Caco-2 (cell line): ENCODE measurements at regions not wholly inside any gene's neighbourhood (a gene's known extent, or its start where the extent isn't known, plus 50 kb on each side); places are given as distances from the start of the nearest gene placed in this dataset.

Source experiments
- BruUV-seq: library from RNA; stranded (reverse); fragments of 400-500 nt; replicated peaks from 2 replicates; lab custom pipeline; 2021; lab: Mats Ljungman, UMichigan
- CTCF ChIA-PET: fragments of 300-600 bp; sonication (Branson Sonifier 250); formaldehyde crosslinking; loops from one replicate; lab custom pipeline; 2022; ENCODE audit warnings: antibody characterized with exemption; lab: Charles Lee
- POLR2A ChIA-PET: fragments of 300-600 bp; sonication (Branson Sonifier 250); formaldehyde crosslinking; loops from one replicate; lab custom pipeline; 2022; ENCODE audit warnings: antibody characterized with exemption; lab: Charles Lee
- DNase-seq, 2 experiments: peaks; one replicate each; pipeline versions ENCODE4 v3.0.0 to v3.0.0-alpha.2; 2020 to 2022
- H3K27me3 ChIP-seq: replicated peaks from 2 replicates; pipeline ENCODE4 v1.6.0; 2011; ENCODE audit warnings: low read length; ENCODE audit not compliant: control insufficient read depth, insufficient read depth
- H3K36me3 ChIP-seq: 2 replicates; pipeline ENCODE4 v1.5.1; 2011; ENCODE audit warnings: low read length; ENCODE audit not compliant: control insufficient read depth, insufficient read depth
- H3K4me1 ChIP-seq: fragments of 250-450 bp; sonication (Bioruptor Pico); 2 replicates; pipeline ENCODE4 v1.5.1; 2020; ENCODE audit warnings: mild to moderate bottlenecking
- H3K4me3 ChIP-seq: 2 replicates; pipeline ENCODE4 v1.5.1; 2011; ENCODE audit warnings: low read depth, mild to moderate bottlenecking, control low read depth, low read length
- H3K9me3 ChIP-seq: fragments of 250-450 bp; sonication (Bioruptor Pico); 2 replicates; pipeline ENCODE4 v1.5.1; 2020; ENCODE audit warnings: mild to moderate bottlenecking, moderate library complexity
- H3K27ac Mint-ChIP-seq: one replicate; pipeline ENCODE4 v1.8.0; 2022; ENCODE audit warnings: mixed read lengths; ENCODE audit not compliant: unreplicated experiment
- H3K27me3 Mint-ChIP-seq: one replicate; pipeline ENCODE4 v1.8.0; 2022; ENCODE audit warnings: mixed read lengths; ENCODE audit not compliant: insufficient read depth, unreplicated experiment
- H3K36me3 Mint-ChIP-seq: one replicate; pipeline ENCODE4 v1.8.0; 2022; ENCODE audit warnings: mild to moderate bottlenecking, mixed read lengths; ENCODE audit not compliant: insufficient read depth, unreplicated experiment
- H3K4me1 Mint-ChIP-seq: one replicate; pipeline ENCODE4 v1.8.0; 2022; ENCODE audit warnings: low read depth, mixed read lengths; ENCODE audit not compliant: unreplicated experiment
- H3K4me3 Mint-ChIP-seq: one replicate; pipeline ENCODE4 v1.8.0; 2022; ENCODE audit warnings: mild to moderate bottlenecking, moderate library complexity, mixed read lengths; ENCODE audit not compliant: unreplicated experiment
- H3K9me3 Mint-ChIP-seq: one replicate; pipeline ENCODE4 v1.8.0; 2022; ENCODE audit warnings: mixed read lengths; ENCODE audit not compliant: unreplicated experiment
- CTCF ChIP-seq, 2 experiments: fragments of 200-600 bp in 1 of 2; IDR thresholded peaks; 1 replicate in 1 of 2; 2 replicates in 1 of 2; pipeline versions ENCODE4 v1.5.1 to v1.8.0; 2011 to 2022; ENCODE audit warnings: antibody characterized with exemption in 1 of 2, control low read depth in 1 of 2, inconsistent platforms in 1 of 2, low read depth in 1 of 2, low read length in 1 of 2, mild to moderate bottlenecking in 1 of 2, moderate library complexity in 1 of 2; ENCODE audit not compliant: insufficient read depth in 1 of 2, severe bottlenecking in 1 of 2, unreplicated experiment in 1 of 2
- intact Hi-C: fragments of 100-400 bp; cut with micrococcal nuclease; formaldehyde crosslinking; loops from one replicate; pipeline ENCODE4 v1.10.0; 2022; ENCODE audit not compliant: unreplicated experiment

GRCh38 chr7:115435178-115435577 is 513.3 kb downstream of the MDFIC start:
- Mint-ChIP-seq H3K27ac (no peak overlapping the region), H3K36me3 (no peaks in the 10 kb centered on the region), H3K9me3 (no peaks in the 10 kb centered on the region), H3K4me3 (no peak overlapping the region), H3K4me1 (no peaks in the 10 kb centered on the region), H3K27me3 (no peaks in the 10 kb centered on the region)
- H3K36me3 ChIP-seq, result no peaks in the 10 kb centered on the region
- BruUV-seq, result no TSS peak
- intact Hi-C loops, result no loop called here
- H3K27me3 ChIP-seq, result no peaks in the 10 kb centered on the region
- ChIA-PET CTCF (no interaction called here), POLR2A (no interaction called here)
- H3K4me1 ChIP-seq, result no peaks in the 10 kb centered on the region
- H3K4me3 ChIP-seq, result no peak overlapping the region
- TF ChIP-seq CTCF (IDR thresholded peaks at IDR 0.05; ENCODE audit: insufficient read depth in 1 of 2, low read depth in 1 of 2, low read length in 1 of 2, severe bottlenecking in 1 of 2, unreplicated experiment in 1 of 2), result no peak
- DNase-seq, result no peak
- no peaks in the 10 kb centered on the region for H3K9me3 ChIP-seq

- ChIA-PET CTCF (no interaction called here), POLR2A (no interaction called here)
- no peaks in the 10 kb centered on the region for H3K27me3 ChIP-seq
- no peaks in the 10 kb centered on the region for H3K9me3 ChIP-seq
- H3K4me1 ChIP-seq, result no peaks in the 10 kb centered on the region
- no peaks in the 10 kb centered on the region for H3K9me3 Mint-ChIP-seq
- H3K36me3 Mint-ChIP-seq, result no peaks in the 10 kb centered on the region
- H3K27me3 Mint-ChIP-seq, result peaks cover 3% of the 10 kb centered on the region
- H3K4me3 ChIP-seq, result no peak overlapping the region
- no TSS peak for BruUV-seq
- no peak for TF ChIP-seq CTCF (IDR thresholded peaks at IDR 0.05; ENCODE audit: insufficient read depth in 1 of 2, low read depth in 1 of 2, low read length in 1 of 2, severe bottlenecking in 1 of 2, unreplicated experiment in 1 of 2)
- DNase-seq, result no peak
- H3K4me3 Mint-ChIP-seq, result no peak overlapping the region
- intact Hi-C loops, result no loop called here
- no peaks in the 10 kb centered on the region for H3K36me3 ChIP-seq
- H3K4me1 Mint-ChIP-seq, result no peaks in the 10 kb centered on the region
- H3K27ac Mint-ChIP-seq, result no peak overlapping the region
These were observed 508.0 kb downstream of the MDFIC start for GRCh38 chr7:115429918-115430317.

- CTCF ChIA-PET, result no interaction called here
- H3K4me3 ChIP-seq, result no peak overlapping the region
- H3K4me1 Mint-ChIP-seq, result no peaks in the 10 kb centered on the region
- H3K36me3 Mint-ChIP-seq, result no peaks in the 10 kb centered on the region
- DNase-seq, result no peak
- H3K9me3 ChIP-seq, result no peaks in the 10 kb centered on the region
- TF ChIP-seq CTCF (IDR thresholded peaks at IDR 0.05; ENCODE audit: insufficient read depth in 1 of 2, low read depth in 1 of 2, low read length in 1 of 2, severe bottlenecking in 1 of 2, unreplicated experiment in 1 of 2), result no peak
- POLR2A ChIA-PET, result no interaction called here
- H3K36me3 ChIP-seq, result no peaks in the 10 kb centered on the region
- H3K4me1 ChIP-seq, result no peaks in the 10 kb centered on the region
- H3K27me3 ChIP-seq, result no peaks in the 10 kb centered on the region
- no TSS peak for BruUV-seq
- intact Hi-C loops, result no loop called here
- H3K4me3 Mint-ChIP-seq, result no peak overlapping the region
- no peaks in the 10 kb centered on the region for H3K9me3 Mint-ChIP-seq
- H3K27me3 Mint-ChIP-seq, result no peaks in the 10 kb centered on the region
- H3K27ac Mint-ChIP-seq, result no peak overlapping the region
These were observed 495.8 kb downstream of the MDFIC start for GRCh38 chr7:115417662-115418061.
